ENCODE measurements at regions not wholly inside any gene's neighbourhood (a gene's known extent, or its start where the extent isn't known, plus 50 kb on each side); places are given as distances from the start of the nearest gene placed in this dataset.

- no peak for TF ChIP-seq SNAI2 (CRISPR knock-in tag; IDR thresholded peaks at IDR 0.05)
- TF ChIP-seq, protein P1, sequence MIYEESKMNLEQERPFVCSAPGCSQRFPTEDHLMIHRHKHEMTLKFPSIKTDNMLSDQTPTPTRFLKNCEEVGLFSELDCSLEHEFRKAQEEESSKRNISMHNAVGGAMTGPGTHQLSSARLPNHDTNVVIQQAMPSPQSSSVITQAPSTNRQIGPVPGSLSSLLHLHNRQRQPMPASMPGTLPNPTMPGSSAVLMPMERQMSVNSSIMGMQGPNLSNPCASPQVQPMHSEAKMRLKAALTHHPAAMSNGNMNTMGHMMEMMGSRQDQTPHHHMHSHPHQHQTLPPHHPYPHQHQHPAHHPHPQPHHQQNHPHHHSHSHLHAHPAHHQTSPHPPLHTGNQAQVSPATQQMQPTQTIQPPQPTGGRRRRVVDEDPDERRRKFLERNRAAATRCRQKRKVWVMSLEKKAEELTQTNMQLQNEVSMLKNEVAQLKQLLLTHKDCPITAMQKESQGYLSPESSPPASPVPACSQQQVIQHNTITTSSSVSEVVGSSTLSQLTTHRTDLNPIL (CRISPR knock-in tag; IDR thresholded peaks at IDR 0.05; ENCODE audit: low read depth) = no peak
- TF ChIP-seq ARNTL (CRISPR knock-in tag; IDR thresholded peaks at IDR 0.05; ENCODE audit: borderline replicate concordance, low read depth) = no peak
- no peak for TF ChIP-seq BACH2 (CRISPR knock-in tag; IDR thresholded peaks at IDR 0.05; ENCODE audit: borderline replicate concordance)
- no peak for TF ChIP-seq ZNF70 (CRISPR knock-in tag; IDR thresholded peaks at IDR 0.05)
- TF ChIP-seq PATZ1 (CRISPR knock-in tag; IDR thresholded peaks at IDR 0.05; ENCODE audit: borderline replicate concordance) = no peak
- no peak for TF ChIP-seq TOX (CRISPR knock-in tag; IDR thresholded peaks at IDR 0.05; ENCODE audit: borderline replicate concordance)
- no peak for TF ChIP-seq GLIS3 (CRISPR knock-in tag; IDR thresholded peaks at IDR 0.05)
- TF ChIP-seq OSR1 (CRISPR knock-in tag; IDR thresholded peaks at IDR 0.05) = no peak
- no peak for TF ChIP-seq CSDC2 (CRISPR knock-in tag; IDR thresholded peaks at IDR 0.05)
- TF ChIP-seq, protein P2, sequence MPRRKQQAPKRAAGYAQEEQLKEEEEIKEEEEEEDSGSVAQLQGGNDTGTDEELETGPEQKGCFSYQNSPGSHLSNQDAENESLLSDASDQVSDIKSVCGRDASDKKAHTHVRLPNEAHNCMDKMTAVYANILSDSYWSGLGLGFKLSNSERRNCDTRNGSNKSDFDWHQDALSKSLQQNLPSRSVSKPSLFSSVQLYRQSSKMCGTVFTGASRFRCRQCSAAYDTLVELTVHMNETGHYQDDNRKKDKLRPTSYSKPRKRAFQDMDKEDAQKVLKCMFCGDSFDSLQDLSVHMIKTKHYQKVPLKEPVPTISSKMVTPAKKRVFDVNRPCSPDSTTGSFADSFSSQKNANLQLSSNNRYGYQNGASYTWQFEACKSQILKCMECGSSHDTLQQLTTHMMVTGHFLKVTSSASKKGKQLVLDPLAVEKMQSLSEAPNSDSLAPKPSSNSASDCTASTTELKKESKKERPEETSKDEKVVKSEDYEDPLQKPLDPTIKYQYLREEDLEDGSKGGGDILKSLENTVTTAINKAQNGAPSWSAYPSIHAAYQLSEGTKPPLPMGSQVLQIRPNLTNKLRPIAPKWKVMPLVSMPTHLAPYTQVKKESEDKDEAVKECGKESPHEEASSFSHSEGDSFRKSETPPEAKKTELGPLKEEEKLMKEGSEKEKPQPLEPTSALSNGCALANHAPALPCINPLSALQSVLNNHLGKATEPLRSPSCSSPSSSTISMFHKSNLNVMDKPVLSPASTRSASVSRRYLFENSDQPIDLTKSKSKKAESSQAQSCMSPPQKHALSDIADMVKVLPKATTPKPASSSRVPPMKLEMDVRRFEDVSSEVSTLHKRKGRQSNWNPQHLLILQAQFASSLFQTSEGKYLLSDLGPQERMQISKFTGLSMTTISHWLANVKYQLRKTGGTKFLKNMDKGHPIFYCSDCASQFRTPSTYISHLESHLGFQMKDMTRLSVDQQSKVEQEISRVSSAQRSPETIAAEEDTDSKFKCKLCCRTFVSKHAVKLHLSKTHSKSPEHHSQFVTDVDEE (CRISPR knock-in tag; IDR thresholded peaks at IDR 0.05) = no peak
- TF ChIP-seq PPARA (CRISPR knock-in tag; IDR thresholded peaks at IDR 0.05; ENCODE audit: borderline replicate concordance) = no peak
- TF ChIP-seq RARB (CRISPR knock-in tag; IDR thresholded peaks at IDR 0.05) = no peak
- TF ChIP-seq ESRRG (CRISPR knock-in tag; IDR thresholded peaks at IDR 0.05) = no peak
- ATAC-seq = no peak
Measured at GRCh38 chr13:34708566-34709313, 233.3 kb upstream of the NBEA start.

GRCh38 chr13:34719060-34719875 lies 222.8 kb upstream of the NBEA start:
- TF ChIP-seq GLIS3 (CRISPR knock-in tag; IDR thresholded peaks at IDR 0.05) = no peak
- TF ChIP-seq ZFP3 (CRISPR knock-in tag; IDR thresholded peaks at IDR 0.05) = no peak
- TF ChIP-seq ISL1 (CRISPR knock-in tag; IDR thresholded peaks at IDR 0.05) = no peak
- no peak for TF ChIP-seq ZNF8 (CRISPR knock-in tag; IDR thresholded peaks at IDR 0.05)
- no peak for TF ChIP-seq PATZ1 (CRISPR knock-in tag; IDR thresholded peaks at IDR 0.05; ENCODE audit: borderline replicate concordance)
- TF ChIP-seq ESRRG (CRISPR knock-in tag; IDR thresholded peaks at IDR 0.05) = no peak
- TF ChIP-seq RARB (CRISPR knock-in tag; IDR thresholded peaks at IDR 0.05) = no peak
- TF ChIP-seq, protein P1 (CRISPR knock-in tag; IDR thresholded peaks at IDR 0.05; ENCODE audit: low read depth) = no peak
- TF ChIP-seq ZNF70 (CRISPR knock-in tag; IDR thresholded peaks at IDR 0.05) = no peak
- TF ChIP-seq TOX (CRISPR knock-in tag; IDR thresholded peaks at IDR 0.05; ENCODE audit: borderline replicate concordance) = no peak
- no peak for TF ChIP-seq ZNF565 (CRISPR knock-in tag; conservative IDR thresholded peaks at IDR 0.05; ENCODE audit: low read depth)
- TF ChIP-seq ZC3H10 (CRISPR knock-in tag; IDR thresholded peaks at IDR 0.05) = no peak
- no peak for TF ChIP-seq TCF4 (CRISPR knock-in tag; IDR thresholded peaks at IDR 0.05; ENCODE audit: borderline replicate concordance)
- TF ChIP-seq PPARA (CRISPR knock-in tag; IDR thresholded peaks at IDR 0.05; ENCODE audit: borderline replicate concordance) = no peak
- TF ChIP-seq SNAI2 (CRISPR knock-in tag; IDR thresholded peaks at IDR 0.05) = no peak
- TF ChIP-seq ZFP30 (CRISPR knock-in tag; IDR thresholded peaks at IDR 0.05) = no peak
- no peak for TF ChIP-seq ARNTL (CRISPR knock-in tag; IDR thresholded peaks at IDR 0.05; ENCODE audit: borderline replicate concordance, low read depth)
- no peak for ATAC-seq

All from SK-N-SH treated with all-trans-retinoic acid at 6 μM for 48 hours (cell line).